NCI-H2081 treated with DMSO at 0.1 percent for 48 hours (cell line): ENCODE measurements at regions not wholly inside any gene's neighbourhood (a gene's known extent, or its start where the extent isn't known, plus 50 kb on each side); places are given as distances from the start of the nearest gene placed in this dataset.

Experiments
- DNase-seq: peaks from one replicate; lab custom pipeline; 2025; lab: John Stamatoyannopoulos, UW

GRCh38 chr2:150047620-150048222 is 439.7 kb downstream of the RND3 start:
- no peak for DNase-seq

GRCh38 chr2:150046810-150047209 is 440.7 kb downstream of the RND3 start:
- DNase-seq, result no peak

DNA sequence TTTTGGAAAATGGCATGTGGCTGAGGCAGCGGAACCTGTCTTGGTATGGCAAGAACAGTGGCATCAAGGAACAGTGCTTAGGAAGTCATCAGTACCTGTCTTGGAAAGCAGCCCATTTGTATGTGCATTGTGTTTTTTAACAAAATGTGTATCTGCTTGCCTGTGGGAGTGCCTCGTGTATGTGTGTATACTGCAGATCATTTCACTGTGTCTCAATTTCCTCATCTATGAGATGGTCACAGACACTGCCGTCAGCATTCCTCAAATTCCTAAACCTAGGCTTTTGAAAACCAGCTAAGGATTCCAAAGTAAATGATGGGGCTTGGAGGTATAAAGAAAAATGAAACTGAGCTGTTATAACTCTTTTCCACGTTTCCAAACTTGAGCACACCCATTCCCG is 441.3 kb downstream of the RND3 start:
- no peak for DNase-seq

DNA sequence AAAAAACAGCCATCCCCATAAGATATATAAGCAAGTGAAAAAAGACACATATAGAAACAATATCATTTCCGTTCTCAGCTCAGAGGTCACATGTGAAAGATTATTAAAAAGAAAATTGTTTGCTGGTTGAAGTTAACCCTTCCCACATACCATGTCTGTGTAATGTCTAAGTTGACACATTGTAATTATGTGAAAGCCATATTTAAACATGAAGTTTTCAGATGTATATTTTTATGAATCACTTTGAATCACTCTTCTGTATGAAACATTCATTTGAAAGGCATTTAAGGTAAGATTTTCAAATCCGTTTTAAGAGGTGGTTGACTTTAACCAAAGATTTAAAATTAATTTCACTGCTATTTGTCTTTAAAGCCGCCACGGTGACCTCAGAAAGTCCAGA is 441.9 kb downstream of the RND3 start:
- no peak for DNase-seq

GRCh38 chr2:150043172-150043500 is 444.3 kb downstream of the RND3 start:
- no peak for DNase-seq

DNA sequence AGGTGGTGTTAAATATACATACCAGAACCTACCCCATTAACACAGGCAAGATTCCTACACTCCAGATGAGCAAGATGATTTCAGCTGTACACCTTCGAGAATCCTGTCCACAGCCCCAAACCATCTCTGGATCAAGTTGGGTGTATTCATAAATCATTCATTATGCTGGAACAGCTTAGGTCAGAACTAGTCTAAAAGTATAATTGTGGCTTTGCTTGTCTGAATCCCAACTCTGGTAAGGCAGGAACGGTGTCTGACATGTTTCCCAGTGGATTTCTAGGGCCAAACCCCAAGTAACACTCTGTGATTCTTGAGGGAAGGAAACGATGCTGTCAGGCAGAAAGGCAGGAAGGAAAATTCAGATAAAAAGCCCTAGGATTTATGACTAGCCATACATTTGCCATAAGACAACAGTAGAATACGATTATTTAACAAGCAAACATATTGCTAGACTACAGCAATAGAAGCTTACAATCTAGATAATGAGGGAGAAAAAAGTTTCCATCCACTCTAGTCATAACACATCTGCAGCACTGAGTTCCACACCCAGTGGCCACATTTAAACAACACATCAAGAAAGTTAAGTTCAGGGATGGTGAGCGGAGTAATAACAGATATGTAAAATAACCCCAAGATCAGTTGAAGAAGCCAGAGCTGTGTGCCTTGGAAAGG is 444.8 kb downstream of the RND3 start:
- no peak for DNase-seq

GRCh38 chr2:150041722-150042425 is 445.6 kb downstream of the RND3 start:
- no peak for DNase-seq

GRCh38 chr2:150036622-150037021 is 449.0 kb upstream of the MMADHC start:
- DNase-seq, result no peak

DNA sequence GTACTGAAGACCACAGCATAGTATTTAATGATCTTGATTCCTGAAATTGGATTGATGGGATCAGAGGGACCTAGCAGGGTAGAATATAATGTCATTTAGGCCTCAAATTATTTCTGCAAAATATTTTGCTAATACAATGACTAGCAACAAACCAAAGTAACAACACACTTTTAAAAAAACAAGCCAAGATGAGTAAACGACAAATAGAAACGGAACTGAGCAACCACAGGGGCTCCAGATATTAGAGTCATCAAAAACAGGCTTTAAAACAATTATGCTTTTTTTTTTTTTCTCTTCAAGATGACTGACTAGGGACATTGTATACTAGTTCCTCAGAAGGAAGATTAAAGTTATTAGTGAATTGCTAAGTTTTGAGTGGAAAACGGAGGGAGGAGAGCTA is 447.1 kb upstream of the MMADHC start:
- DNase-seq, result no peak

DNA sequence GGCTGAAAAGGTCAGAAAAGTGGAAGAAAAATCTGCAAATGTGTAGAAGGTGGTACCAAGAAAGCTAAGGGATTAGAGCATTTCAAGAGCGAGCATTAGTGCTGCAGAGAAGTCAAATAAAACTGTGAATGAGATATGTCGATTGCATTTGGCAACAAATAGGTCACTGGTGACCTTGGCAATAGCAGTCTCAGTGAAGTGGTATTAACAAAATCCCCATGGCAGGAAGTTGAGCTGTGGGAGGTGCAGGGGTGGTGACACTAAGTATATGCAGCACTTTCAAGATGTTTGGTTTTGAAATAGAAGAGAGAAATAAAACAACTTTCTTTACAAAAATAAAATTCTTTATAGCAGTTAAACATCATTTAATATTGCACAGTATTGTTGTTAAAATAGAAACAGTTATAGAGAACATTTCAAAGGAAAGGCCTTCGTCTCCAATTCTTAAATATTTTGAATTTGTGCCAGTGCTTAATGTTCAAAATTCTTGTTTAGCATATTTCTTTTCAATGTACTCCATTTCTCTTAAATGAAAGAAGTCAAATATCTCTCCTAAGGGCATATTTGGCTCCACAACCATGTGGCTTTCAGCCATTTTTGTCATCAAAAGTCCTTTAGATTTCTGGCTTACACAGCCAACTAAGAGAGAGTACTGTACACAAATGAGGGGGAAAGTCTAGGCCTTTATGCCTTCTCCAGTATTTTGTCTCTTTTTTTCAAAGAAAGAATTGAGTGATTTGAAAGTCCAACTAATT is 443.0 kb upstream of the MMADHC start:
- no peak for DNase-seq

DNA sequence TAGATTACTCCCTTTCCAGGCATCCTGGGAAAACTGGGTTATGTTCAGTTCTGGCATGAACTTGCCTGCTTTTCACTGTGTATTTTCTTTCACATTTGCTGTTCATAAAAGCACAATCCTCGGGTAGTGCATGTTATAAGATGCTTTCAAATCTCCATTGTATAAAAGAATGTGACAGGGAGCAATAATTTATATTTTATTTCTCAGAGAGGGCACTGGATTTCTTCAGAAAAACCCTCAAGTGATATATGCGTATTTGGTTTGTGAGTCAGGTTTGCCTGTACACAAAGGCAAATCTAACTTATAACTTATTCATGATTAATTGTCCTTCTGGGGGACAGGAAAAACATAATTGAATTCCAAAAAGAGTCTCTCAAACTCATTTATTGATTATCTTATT is 440.7 kb upstream of the MMADHC start:
- DNase-seq, result no peak

- no peak for DNase-seq
Measured at GRCh38 chr2:150027164-150027563, 439.6 kb upstream of the MMADHC start.

DNA sequence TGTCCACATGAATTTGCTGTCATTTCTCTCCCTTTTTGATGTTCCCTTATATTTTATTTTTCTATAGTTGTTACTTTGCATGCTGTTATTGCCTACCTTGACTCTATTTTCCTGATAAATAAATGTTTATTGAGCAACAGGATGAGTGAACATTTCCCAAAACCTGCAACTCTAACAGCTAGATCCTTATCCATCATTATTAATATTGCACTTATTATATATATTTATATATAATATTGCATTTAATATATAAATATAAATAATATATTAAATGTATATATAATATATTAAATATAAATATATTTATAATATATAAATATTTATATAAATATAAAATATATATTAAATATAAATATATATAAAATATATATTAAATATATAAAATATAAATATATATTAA is 436.1 kb upstream of the MMADHC start:
- no peak for DNase-seq

- DNase-seq, result no peak
Measured at GRCh38 chr2:150023044-150023443, 435.5 kb upstream of the MMADHC start.

- DNase-seq, result no peak
Measured at GRCh38 chr2:150020937-150021673, 433.5 kb upstream of the MMADHC start.

- DNase-seq, result no peak
Measured at GRCh38 chr2:150020221-150020620, 432.6 kb upstream of the MMADHC start.

- no peak for DNase-seq
Measured at GRCh38 chr2:150019063-150019462, 431.5 kb upstream of the MMADHC start.

GRCh38 chr2:150012986-150013385 is 425.4 kb upstream of the MMADHC start:
- no peak for DNase-seq

- no peak for DNase-seq
Measured at GRCh38 chr2:150011161-150011730, 423.7 kb upstream of the MMADHC start.

- DNase-seq, result no peak
Measured at GRCh38 chr2:150008901-150009300, 421.3 kb upstream of the MMADHC start.

DNA sequence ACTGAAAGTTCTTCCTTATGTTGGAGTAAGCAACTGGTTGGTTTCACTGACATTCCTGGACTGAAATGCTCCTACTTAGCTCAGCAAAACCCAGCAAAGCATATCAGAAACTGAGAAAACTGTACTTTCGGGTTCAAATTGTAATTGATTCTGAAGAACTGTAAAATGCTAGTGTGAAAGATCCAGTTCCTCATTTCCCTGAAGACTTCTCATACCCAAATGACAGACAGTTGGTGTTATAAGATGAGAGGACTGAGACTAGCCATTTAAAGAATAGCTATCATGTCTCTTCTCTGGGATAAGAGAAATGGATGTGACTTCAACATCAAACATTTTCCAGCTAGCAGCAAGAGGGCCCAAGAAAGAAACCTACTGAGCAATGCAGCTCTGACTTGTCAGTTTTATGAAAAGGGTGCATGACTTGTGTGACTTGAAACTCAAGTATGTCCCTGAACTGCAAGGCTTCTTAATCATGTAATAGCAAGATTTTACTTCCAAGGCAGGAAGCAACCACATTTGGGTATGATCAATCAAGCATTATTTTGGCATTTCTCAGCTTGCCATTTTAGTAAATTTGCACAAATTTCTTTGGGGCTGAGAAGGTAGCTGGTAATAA is 420.3 kb upstream of the MMADHC start:
- DNase-seq, result no peak
